Activated CD8-positive, alpha-beta memory T cell treated with anti-CD3 and anti-CD28 coated beads for 4 hours (primary cell): ENCODE measurements at regions not wholly inside any gene's neighbourhood (a gene's known extent, or its start where the extent isn't known, plus 50 kb on each side); places are given as distances from the start of the nearest gene placed in this dataset.

Experiments used
- DNase-seq, 2 donors: peaks; one replicate each; pipeline ENCODE4 v3.0.0-alpha.2; 2020; ENCODE audit warnings: low read depth in 2 of 2

DNA sequence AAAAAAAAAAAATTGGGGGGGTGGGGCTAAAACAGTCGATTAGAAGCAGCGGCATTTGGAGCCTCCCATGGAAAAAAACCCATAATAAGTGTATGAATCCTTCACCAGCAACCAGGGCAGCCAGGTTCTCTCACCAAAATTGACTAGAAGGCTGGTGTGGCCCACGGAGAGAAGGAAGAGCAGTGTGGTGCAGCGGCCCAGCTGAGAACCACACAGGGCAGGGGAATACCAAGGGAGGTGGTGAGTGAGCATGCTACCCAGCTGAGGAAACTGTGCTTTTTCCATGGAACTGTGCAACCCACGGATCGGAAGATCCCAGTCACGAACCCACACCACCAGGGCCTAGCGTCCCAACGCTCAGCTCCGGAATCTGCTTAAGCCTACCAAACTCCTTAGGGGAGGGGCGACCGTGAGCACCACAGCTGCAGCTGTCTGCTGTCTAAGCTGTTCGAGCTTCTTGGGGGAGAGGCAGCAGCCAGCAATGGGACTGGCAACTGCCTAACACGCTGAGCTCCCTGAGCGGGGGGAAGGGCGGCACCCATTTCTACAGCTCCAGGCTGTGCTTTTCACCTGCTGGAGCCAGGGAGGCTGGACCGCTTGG is 1037.2 kb upstream of the ACVR2A start:
- DNase-seq = no peak

DNA sequence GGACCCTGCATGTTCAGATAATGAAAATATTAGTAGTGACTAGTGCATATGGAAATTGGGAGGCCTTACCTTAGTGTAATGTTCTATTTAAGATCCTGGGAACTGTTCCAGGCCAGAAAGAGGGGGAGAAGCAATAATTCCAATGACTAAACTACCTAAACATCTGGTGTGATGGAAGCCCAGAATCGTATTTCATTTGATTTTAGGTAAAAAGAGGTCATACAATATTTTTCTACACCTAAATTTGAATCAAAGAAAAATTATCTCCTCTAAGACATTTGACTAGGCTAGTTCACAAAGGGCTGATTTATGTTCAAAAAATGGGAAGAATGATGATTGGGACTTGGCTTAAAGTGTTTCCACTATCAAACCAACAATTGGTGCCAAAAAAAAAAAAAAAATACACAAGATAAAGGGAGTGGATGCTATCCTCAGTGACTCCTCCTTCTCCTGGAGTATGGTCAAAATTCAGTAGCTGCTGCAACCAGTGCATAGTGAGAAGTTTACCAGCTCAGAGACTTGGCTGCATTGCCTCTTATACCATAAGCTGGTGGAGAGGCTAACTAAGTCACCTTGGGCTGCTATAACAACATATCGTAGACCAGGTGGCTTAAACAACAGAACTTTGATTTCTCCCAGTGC is 1038.3 kb upstream of the ACVR2A start:
- no peak for DNase-seq

GRCh38 chr2:146804288-146804687 is 1040.5 kb upstream of the ACVR2A start:
- DNase-seq = no peak

GRCh38 chr2:146801886-146802285 is 1042.9 kb upstream of the ACVR2A start:
- no peak for DNase-seq

- DNase-seq = no peak
These were observed 1058.4 kb upstream of the ACVR2A start for GRCh38 chr2:146786396-146786795.

DNA sequence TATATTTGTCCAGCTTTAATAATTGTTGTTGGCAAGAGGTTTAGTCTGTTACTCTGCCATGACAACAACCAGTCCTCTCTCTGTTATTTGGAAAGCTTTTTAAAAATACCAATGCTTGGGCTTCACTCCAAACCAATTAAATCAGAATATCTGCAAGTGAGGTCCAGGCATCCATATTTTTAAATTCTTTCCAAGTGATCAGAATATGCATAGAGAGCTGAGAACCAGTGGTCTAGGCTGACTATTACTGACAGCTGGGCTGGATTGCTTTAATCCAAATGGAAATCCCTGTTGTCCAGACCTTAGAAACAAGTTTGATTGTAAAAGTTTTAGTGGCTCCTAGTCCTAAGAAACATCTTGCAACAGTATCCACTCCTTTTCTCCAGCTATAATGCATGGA is 1059.7 kb upstream of the ACVR2A start:
- DNase-seq = no peak

- DNase-seq = no peak
These were observed 1060.2 kb upstream of the ACVR2A start for GRCh38 chr2:146784602-146785001.

DNA sequence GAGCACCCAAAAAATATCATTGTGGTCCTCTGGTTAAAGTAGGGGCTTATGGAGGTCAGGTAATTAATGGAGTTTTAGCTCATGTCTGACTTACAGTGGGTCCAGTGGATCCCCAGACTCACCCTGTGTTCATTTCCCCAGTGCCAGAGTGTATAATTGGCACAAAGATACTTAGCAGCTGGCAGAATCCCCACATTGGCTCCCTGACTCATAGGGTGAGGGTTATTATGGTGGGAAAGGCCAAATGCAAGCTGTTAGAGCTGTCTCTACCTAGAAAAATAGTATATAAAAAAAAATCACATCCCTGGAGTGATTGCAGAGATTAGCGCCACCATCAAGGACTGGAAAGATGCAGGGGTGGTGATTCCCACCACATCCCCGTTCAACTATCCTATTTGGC is 1067.6 kb upstream of the ACVR2A start:
- DNase-seq = no peak

GRCh38 chr2:146776596-146776995 is 1068.2 kb upstream of the ACVR2A start:
- DNase-seq = no peak

DNA sequence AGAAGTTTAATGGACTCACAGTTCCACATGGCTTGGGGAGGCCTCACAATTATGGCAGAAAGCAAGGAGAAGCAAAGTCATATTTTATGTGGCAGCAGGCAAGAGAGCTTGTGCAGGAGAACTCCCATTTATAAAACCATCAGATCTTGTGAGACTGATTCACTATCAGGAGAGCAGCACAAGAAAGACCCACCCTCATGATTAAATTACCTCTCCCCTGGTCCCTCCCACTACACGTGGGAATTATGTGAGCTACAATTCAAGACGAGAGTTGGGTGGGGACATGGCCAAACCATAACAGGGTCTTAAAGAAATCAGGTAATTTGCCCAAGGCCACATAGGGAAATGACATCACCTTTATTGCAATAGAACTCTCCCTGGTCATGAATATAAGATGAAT is 1073.3 kb upstream of the ACVR2A start:
- no peak for DNase-seq

- DNase-seq = no peak
These were observed 1080.5 kb upstream of the ACVR2A start for GRCh38 chr2:146764301-146764700.

DNA sequence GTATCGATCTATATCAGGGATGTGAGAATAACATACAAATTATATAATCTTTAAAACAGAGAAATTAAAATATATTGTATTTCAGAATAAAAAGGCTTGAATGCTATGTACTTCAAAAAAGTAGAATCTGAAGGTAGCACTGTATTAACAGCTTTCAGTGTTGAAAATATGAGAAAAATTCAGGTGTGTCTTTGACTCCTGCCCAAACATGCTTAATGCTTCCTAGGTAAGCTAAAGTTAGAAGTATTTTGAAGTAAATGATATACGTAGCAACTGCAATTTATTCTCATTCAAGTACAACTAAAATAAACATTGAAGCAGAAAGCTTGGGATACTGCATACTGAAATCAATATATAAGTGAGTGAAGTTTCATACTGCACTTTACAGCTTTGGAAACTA is 1082.0 kb upstream of the ACVR2A start:
- DNase-seq = no peak

- no peak for DNase-seq
These were observed 1090.2 kb upstream of the ACVR2A start for GRCh38 chr2:146754606-146755005.

DNA sequence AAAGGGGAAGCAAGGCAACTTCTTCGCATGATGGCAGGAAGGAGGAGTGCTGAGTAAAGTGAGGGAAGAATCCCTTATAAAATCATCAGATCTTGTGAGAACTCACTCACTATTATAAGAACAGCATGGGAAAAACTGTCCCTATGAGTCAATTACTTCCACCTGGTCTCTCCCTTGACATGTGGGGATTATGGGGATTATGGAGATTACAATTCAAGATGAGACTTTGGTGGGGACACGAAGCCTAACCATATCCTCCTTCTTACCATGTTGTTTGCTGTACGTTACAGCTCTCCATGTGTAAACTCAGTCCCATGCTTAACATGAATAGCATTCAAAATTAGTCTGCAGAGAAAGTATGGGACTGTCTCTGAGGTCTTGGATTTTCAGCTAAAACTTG is 1096.8 kb upstream of the ACVR2A start:
- DNase-seq = no peak

DNA sequence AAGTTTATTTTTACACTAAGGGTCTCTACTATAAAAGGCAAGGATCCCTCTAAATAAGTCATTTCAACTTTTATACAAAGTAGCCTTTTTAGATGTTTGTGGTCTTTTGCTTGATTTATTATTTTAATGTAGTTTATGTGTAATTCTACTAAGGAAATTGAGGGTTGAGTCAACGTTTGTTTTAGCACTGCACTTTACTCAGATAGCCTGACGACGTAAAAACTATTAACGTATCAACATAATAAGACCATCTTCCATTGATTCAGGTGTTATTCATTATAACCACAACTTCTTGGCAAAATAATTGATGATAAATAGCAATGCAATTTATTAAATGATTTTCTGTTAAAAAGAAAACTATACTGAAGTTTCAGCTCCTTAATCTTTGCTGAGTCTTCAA is 1103.6 kb upstream of the ACVR2A start:
- DNase-seq = no peak

GRCh38 chr2:146734821-146735190 is 1110.0 kb upstream of the ACVR2A start:
- DNase-seq = no peak

GRCh38 chr2:146734042-146734820 is 1110.6 kb upstream of the ACVR2A start:
- DNase-seq = no peak

DNA sequence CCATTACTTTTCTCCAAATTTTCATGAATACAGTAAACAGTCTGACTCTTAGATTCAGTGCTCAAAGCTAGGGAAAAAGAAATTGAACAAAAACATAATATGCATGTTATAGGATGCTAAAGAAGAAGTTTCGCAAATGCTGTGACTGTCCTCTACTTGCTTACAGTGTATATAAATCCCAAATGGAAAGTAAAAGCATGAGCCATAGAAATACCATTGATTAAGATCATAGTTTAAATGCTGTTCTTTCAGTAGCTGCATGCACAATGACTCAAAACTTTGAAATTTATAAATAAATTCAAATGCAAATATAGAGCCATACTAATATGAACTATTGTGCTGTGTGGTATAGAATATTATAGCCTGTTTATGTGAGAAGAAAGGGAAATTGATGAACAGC is 1113.9 kb upstream of the ACVR2A start:
- no peak for DNase-seq

- DNase-seq = no peak
These were observed 1123.3 kb upstream of the ACVR2A start for GRCh38 chr2:146721486-146721885.

- DNase-seq = no peak
These were observed 1124.7 kb upstream of the ACVR2A start for GRCh38 chr2:146720170-146720569.

- no peak for DNase-seq
These were observed 1128.2 kb upstream of the ACVR2A start for GRCh38 chr2:146716591-146716990.

DNA sequence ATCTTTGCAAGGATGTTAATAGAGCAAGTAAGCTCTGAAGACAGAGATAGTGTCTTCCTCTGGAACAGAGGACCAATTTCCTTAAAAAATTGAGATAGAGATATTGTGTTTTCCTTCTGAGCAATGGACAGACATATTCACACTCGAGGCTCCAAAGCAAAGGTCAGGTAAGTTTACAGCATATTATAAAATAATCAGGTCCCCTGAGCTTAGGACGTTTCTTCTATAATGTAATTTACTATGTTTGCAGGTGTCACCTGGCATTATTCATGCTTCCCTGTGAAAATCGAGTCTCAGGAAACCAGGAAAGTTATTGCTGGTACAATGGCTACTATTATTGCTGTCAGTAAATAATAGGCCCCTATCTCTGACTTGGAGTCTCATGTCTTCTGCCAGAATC is 1135.8 kb upstream of the ACVR2A start:
- DNase-seq = no peak

GRCh38 chr2:146701183-146701582 is 1143.6 kb upstream of the ACVR2A start:
- DNase-seq = no peak
